ENCODE measurements at regions not wholly inside any gene's neighbourhood (a gene's known extent, or its start where the extent isn't known, plus 50 kb on each side); places are given as distances from the start of the nearest gene placed in this dataset.

GRCh38 chr5:135130261-135131215 lies 96.5 kb upstream of the PITX1 start:
- Histone ChIP-seq H3K36me3 (ENCODE audit: control insufficient read depth in 2 of 2, extremely low read depth in 1 of 2, insufficient read depth in 1 of 2, low read length in 1 of 2) (no peaks in the 10 kb centered on the region), H3K4me3 (ENCODE audit: control insufficient read depth in 1 of 2, extremely low read depth in 1 of 2, low read length in 1 of 2) (no peak overlapping the region), H3K27me3 (replicated peaks in 1 of 2; ENCODE audit: control insufficient read depth in 2 of 2, extremely low read depth in 1 of 2, insufficient read depth in 2 of 2, low read length in 1 of 2) (peaks cover 2 to 28% of the 10 kb centered on the region in 2 experiments), H3K4me1 (ENCODE audit: control insufficient read depth in 1 of 2, extremely low read depth in 1 of 2, insufficient read depth in 2 of 2, low read length in 2 of 2) (peaks cover 0 to 7% of the 10 kb centered on the region in 2 experiments), H3K27ac (ENCODE audit: low read length) (no peak overlapping the region), H3K9me3 (no peaks in the 10 kb centered on the region)
- Mint-ChIP-seq H3K27ac (no peak overlapping the region), H3K4me1 (peaks cover 6 to 15% (median 11%) of the 10 kb centered on the region in 3 donors), H3K4me3 (no peak overlapping the region), H3K9me3 (no peaks in the 10 kb centered on the region), H3K36me3 (no peaks in the 10 kb centered on the region), H3K27me3 (peaks cover 1 to 11% of the 10 kb centered on the region in 2 donors)
- 85% methylated on average over 2 of the region's 7 CpGs for WGBS (ENCODE audit: insufficient coverage)
- ATAC-seq (replicated peaks in 1 of 4) (no peak), DNase-seq (no peak)
- CTCF ChIA-PET = no interaction called here
- POLR2A ChIA-PET = no interaction called here

GRCh38 chr5:135129307-135129706 lies 95.3 kb upstream of the PITX1 start:
- 11% methylated on average over 7 of the region's 12 CpGs for WGBS (ENCODE audit: insufficient coverage)
- DNase-seq (peak in 2 of 35 experiments; percentile 1 to 5), ATAC-seq (replicated peaks in 1 of 4) (peak in 1 of 4 experiments; percentile 21)
- Mint-ChIP-seq H3K9me3 (no peaks in the 10 kb centered on the region), H3K4me3 (peak overlapping the region in 1 of 3 donors; percentile 9), H3K27me3 (peaks cover 1 to 7% of the 10 kb centered on the region in 2 donors), H3K36me3 (no peaks in the 10 kb centered on the region), H3K27ac (no peak overlapping the region), H3K4me1 (peaks cover 6 to 15% (median 11%) of the 10 kb centered on the region in 3 donors)
- CTCF ChIA-PET = interaction anchor here in 1 of 2 donors (0.6 kb wide), 1 partner anchor 1118 kb away, joined by 3 read pairs; no protein-coding TSS in a partner anchor
- H3K9me3 ChIP-seq = no peaks in the 10 kb centered on the region
- no peak overlapping the region for H3K27ac ChIP-seq (ENCODE audit: low read length)
- no peak overlapping the region for H3K4me3 ChIP-seq (ENCODE audit: control insufficient read depth in 1 of 2, extremely low read depth in 1 of 2, low read length in 1 of 2)
- H3K27me3 ChIP-seq (replicated peaks in 1 of 2; ENCODE audit: control insufficient read depth in 2 of 2, extremely low read depth in 1 of 2, insufficient read depth in 2 of 2, low read length in 1 of 2) = peaks cover 0 to 23% of the 10 kb centered on the region in 2 experiments
- peaks cover 0 to 7% of the 10 kb centered on the region in 2 experiments for H3K4me1 ChIP-seq (ENCODE audit: control insufficient read depth in 1 of 2, extremely low read depth in 1 of 2, insufficient read depth in 2 of 2, low read length in 2 of 2)
- POLR2A ChIA-PET = no interaction called here
- no peaks in the 10 kb centered on the region for H3K36me3 ChIP-seq (ENCODE audit: control insufficient read depth in 2 of 2, extremely low read depth in 1 of 2, insufficient read depth in 1 of 2, low read length in 1 of 2)

DNA sequence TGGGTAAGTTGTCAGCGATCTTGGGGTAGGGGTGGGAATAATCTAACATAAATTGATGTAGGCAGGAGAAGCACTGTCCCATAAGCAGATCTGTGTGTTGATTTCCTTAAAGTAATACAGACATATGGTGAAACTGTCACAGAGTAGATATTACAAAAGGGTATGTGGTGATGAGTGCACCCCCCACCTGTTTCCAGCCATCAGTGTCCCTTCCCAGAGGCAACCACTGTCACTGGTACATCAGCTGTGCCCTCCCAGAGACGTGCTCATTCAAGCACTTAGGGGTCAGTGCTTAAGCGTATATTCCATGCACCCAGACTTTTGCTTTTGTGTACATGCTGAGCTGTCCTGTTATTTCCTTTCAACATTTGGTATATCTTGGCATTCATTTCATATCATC lies 94.3 kb upstream of the PITX1 start:
- 89% methylated on average over 2 of the region's 3 CpGs for WGBS (ENCODE audit: insufficient coverage)
- POLR2A ChIA-PET = no interaction called here
- ATAC-seq (replicated peaks in 1 of 4) (no peak), DNase-seq (no peak)
- Mint-ChIP-seq H3K4me1 (peaks cover 6 to 15% (median 11%) of the 10 kb centered on the region in 3 donors), H3K27me3 (peaks cover 1 to 7% of the 10 kb centered on the region in 2 donors), H3K9me3 (no peaks in the 10 kb centered on the region), H3K4me3 (no peak overlapping the region), H3K36me3 (no peaks in the 10 kb centered on the region), H3K27ac (no peak overlapping the region)
- CTCF ChIA-PET = no interaction called here
- Histone ChIP-seq H3K27me3 (replicated peaks in 1 of 2; ENCODE audit: control insufficient read depth in 2 of 2, extremely low read depth in 1 of 2, insufficient read depth in 2 of 2, low read length in 1 of 2) (peaks cover 0 to 19% of the 10 kb centered on the region in 2 experiments), H3K4me1 (ENCODE audit: control insufficient read depth in 1 of 2, extremely low read depth in 1 of 2, insufficient read depth in 2 of 2, low read length in 2 of 2) (peaks cover 0 to 7% of the 10 kb centered on the region in 2 experiments), H3K9me3 (no peaks in the 10 kb centered on the region), H3K27ac (ENCODE audit: low read length) (no peak overlapping the region), H3K36me3 (ENCODE audit: control insufficient read depth in 2 of 2, extremely low read depth in 1 of 2, insufficient read depth in 1 of 2, low read length in 1 of 2) (no peaks in the 10 kb centered on the region), H3K4me3 (ENCODE audit: control insufficient read depth in 1 of 2, extremely low read depth in 1 of 2, low read length in 1 of 2) (no peak overlapping the region)

- Mint-ChIP-seq H3K36me3 (no peaks in the 10 kb centered on the region), H3K27ac (no peak overlapping the region), H3K4me3 (no peak overlapping the region), H3K27me3 (peaks cover 1 to 7% of the 10 kb centered on the region in 2 donors), H3K4me1 (peaks cover 6 to 15% (median 11%) of the 10 kb centered on the region in 3 donors), H3K9me3 (no peaks in the 10 kb centered on the region)
- DNase-seq (no peak), ATAC-seq (replicated peaks in 1 of 4) (no peak)
- peaks cover 0 to 19% of the 10 kb centered on the region in 2 experiments for H3K27me3 ChIP-seq (replicated peaks in 1 of 2; ENCODE audit: control insufficient read depth in 2 of 2, extremely low read depth in 1 of 2, insufficient read depth in 2 of 2, low read length in 1 of 2)
- CTCF ChIA-PET = no interaction called here
- H3K4me3 ChIP-seq (ENCODE audit: control insufficient read depth in 1 of 2, extremely low read depth in 1 of 2, low read length in 1 of 2) = no peak overlapping the region
- no peaks in the 10 kb centered on the region for H3K9me3 ChIP-seq
- H3K4me1 ChIP-seq (ENCODE audit: control insufficient read depth in 1 of 2, extremely low read depth in 1 of 2, insufficient read depth in 2 of 2, low read length in 2 of 2) = peaks cover 0 to 7% of the 10 kb centered on the region in 2 experiments
- H3K27ac ChIP-seq (ENCODE audit: low read length) = no peak overlapping the region
- no peaks in the 10 kb centered on the region for H3K36me3 ChIP-seq (ENCODE audit: control insufficient read depth in 2 of 2, extremely low read depth in 1 of 2, insufficient read depth in 1 of 2, low read length in 1 of 2)
- WGBS (ENCODE audit: insufficient coverage) = 85% methylated on average over 11 of the region's 11 CpGs
- POLR2A ChIA-PET = no interaction called here
Observed at GRCh38 chr5:135127439-135128240, 93.6 kb upstream of the PITX1 start.

- no peak for ATAC-seq (replicated peaks in 1 of 4)
- no peak overlapping the region for H3K27ac Mint-ChIP-seq
Observed at GRCh38 chr5:135126688-135127438, 92.8 kb upstream of the PITX1 start.

DNA sequence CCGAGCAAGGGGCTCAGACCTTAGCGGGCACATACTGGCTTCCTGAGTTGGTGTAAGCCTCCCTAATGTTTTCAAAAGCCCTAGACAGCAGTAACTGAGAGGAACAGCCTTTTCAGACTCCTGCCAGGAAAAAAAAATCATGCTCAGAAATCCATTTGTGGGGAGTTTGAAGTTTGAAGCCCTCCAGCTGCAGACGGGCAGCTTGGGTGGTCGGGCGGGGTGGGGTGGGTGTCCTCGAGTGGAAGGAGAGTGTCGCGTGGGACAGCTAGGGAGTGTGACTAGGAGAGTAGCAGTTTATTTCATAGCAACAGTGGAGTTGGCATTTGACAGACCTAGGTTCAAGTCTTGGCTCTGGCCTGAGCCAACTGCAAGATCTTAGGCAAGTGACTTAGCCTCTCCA lies 90.7 kb upstream of the PITX1 start:
- Histone ChIP-seq H3K4me3 (ENCODE audit: control insufficient read depth in 1 of 2, extremely low read depth in 1 of 2, low read length in 1 of 2) (no peak overlapping the region), H3K27ac (ENCODE audit: low read length) (no peak overlapping the region), H3K27me3 (replicated peaks in 1 of 2; ENCODE audit: control insufficient read depth in 2 of 2, extremely low read depth in 1 of 2, insufficient read depth in 2 of 2, low read length in 1 of 2) (peaks cover 0 to 22% of the 10 kb centered on the region in 2 experiments), H3K9me3 (no peaks in the 10 kb centered on the region), H3K36me3 (ENCODE audit: control insufficient read depth in 2 of 2, extremely low read depth in 1 of 2, insufficient read depth in 1 of 2, low read length in 1 of 2) (no peaks in the 10 kb centered on the region), H3K4me1 (ENCODE audit: control insufficient read depth in 1 of 2, extremely low read depth in 1 of 2, insufficient read depth in 2 of 2, low read length in 2 of 2) (peaks cover 0 to 7% of the 10 kb centered on the region in 2 experiments)
- no peak overlapping the region for H3K27ac Mint-ChIP-seq
- CTCF ChIA-PET = no interaction called here
- H3K9me3 Mint-ChIP-seq = no peaks in the 10 kb centered on the region
- no peak for ATAC-seq (replicated peaks in 1 of 4)
- peaks cover 6 to 8% (median 6%) of the 10 kb centered on the region in 3 donors for H3K4me1 Mint-ChIP-seq
- H3K36me3 Mint-ChIP-seq = no peaks in the 10 kb centered on the region
- peaks cover 0 to 12% of the 10 kb centered on the region in 2 donors for H3K27me3 Mint-ChIP-seq
- H3K4me3 Mint-ChIP-seq = no peak overlapping the region
- WGBS (ENCODE audit: insufficient coverage) = no CpG with 5 or more reads among the region's 8 CpGs
- no peak for DNase-seq
- POLR2A ChIA-PET = no interaction called here

More at GRCh38 chr5:135126688-135127438, 92.8 kb upstream of the PITX1 start:
- no peak for DNase-seq
- Mint-ChIP-seq H3K27me3 (peaks cover 3 to 7% of the 10 kb centered on the region in 2 donors), H3K4me1 (peaks cover 6 to 15% (median 11%) of the 10 kb centered on the region in 3 donors), H3K36me3 (no peaks in the 10 kb centered on the region), H3K9me3 (no peaks in the 10 kb centered on the region), H3K4me3 (no peak overlapping the region)
- no peaks in the 10 kb centered on the region for H3K36me3 ChIP-seq (ENCODE audit: control insufficient read depth in 2 of 2, extremely low read depth in 1 of 2, insufficient read depth in 1 of 2, low read length in 1 of 2)
- CTCF ChIA-PET = no interaction called here
- H3K4me3 ChIP-seq (ENCODE audit: control insufficient read depth in 1 of 2, extremely low read depth in 1 of 2, low read length in 1 of 2) = no peak overlapping the region
- H3K9me3 ChIP-seq = no peaks in the 10 kb centered on the region
- WGBS (ENCODE audit: insufficient coverage) = 78% methylated on average over 11 of the region's 14 CpGs
- POLR2A ChIA-PET = no interaction called here
- H3K27me3 ChIP-seq (replicated peaks in 1 of 2; ENCODE audit: control insufficient read depth in 2 of 2, extremely low read depth in 1 of 2, insufficient read depth in 2 of 2, low read length in 1 of 2) = peaks cover 0 to 19% of the 10 kb centered on the region in 2 experiments
- peaks cover 0 to 7% of the 10 kb centered on the region in 2 experiments for H3K4me1 ChIP-seq (ENCODE audit: control insufficient read depth in 1 of 2, extremely low read depth in 1 of 2, insufficient read depth in 2 of 2, low read length in 2 of 2)
- H3K27ac ChIP-seq (ENCODE audit: low read length) = no peak overlapping the region
